GM12865 (cell line): ENCODE measurements at regions not wholly inside any gene's neighbourhood (a gene's known extent, or its start where the extent isn't known, plus 50 kb on each side); places are given as distances from the start of the nearest gene placed in this dataset.

Experiments used
- DNase-seq: peaks from one replicate; pipeline ENCODE4 v3.0.0; 2010; ENCODE audit warnings: low read depth
- H3K4me3 ChIP-seq: 2 replicates; pipeline ENCODE4 v1.5.1; 2011; ENCODE audit warnings: mild to moderate bottlenecking, low read depth, low read length, control low read depth
- TF ChIP-seq, protein P1 (sequence below): IDR thresholded peaks from 2 replicates; pipeline ENCODE4 v1.5.1; 2011; ENCODE audit warnings: low read length, control low read depth, low read depth, inconsistent platforms; ENCODE audit not compliant: insufficient read depth; ENCODE audit errors: missing control alignments

DNA sequence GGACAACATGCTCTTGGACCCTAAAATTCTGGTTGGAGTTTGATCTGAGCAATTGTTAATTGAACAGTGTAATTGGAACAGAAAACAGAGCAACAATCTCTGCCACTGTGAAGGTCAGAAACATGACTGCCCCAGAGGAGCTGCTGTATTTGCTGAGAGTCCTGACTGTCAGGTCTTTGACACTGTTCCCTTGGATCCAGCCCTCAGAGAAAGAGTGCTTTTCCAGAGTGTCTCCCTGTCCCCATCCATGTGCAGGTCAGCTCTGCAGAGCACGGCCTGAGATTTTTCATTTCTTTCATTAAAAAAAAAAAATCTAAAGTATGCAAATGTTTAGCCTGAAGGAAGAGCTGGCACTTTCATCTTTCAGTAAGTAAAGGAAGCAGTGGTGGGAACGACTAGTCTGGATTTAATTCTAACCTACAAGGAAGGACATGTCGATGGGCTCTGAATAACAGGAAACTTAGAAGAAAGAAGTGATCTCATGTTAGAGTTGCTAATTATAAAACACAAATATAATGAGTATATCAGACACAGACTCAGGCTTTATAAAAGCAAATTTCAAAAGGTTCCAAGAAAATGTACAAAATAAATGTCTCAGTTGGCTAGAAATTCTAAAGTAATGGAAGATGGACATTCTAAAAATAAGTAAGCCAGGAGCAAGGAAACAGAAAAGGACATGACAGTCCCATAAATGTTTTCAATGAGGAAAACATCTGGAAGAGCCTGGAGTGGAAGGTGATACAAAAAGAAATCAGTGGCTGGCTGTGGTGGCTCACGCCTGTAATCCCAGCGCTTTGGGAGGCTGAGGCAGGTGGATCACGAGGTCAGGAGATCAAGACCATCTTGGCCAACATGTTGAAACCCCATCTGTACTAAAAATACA, 876.5 kb downstream of the EPHA4 start:
- no peak for DNase-seq
- TF ChIP-seq, protein P1, sequence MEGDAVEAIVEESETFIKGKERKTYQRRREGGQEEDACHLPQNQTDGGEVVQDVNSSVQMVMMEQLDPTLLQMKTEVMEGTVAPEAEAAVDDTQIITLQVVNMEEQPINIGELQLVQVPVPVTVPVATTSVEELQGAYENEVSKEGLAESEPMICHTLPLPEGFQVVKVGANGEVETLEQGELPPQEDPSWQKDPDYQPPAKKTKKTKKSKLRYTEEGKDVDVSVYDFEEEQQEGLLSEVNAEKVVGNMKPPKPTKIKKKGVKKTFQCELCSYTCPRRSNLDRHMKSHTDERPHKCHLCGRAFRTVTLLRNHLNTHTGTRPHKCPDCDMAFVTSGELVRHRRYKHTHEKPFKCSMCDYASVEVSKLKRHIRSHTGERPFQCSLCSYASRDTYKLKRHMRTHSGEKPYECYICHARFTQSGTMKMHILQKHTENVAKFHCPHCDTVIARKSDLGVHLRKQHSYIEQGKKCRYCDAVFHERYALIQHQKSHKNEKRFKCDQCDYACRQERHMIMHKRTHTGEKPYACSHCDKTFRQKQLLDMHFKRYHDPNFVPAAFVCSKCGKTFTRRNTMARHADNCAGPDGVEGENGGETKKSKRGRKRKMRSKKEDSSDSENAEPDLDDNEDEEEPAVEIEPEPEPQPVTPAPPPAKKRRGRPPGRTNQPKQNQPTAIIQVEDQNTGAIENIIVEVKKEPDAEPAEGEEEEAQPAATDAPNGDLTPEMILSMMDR: no peak
- no peak overlapping the region for H3K4me3 ChIP-seq

DNA sequence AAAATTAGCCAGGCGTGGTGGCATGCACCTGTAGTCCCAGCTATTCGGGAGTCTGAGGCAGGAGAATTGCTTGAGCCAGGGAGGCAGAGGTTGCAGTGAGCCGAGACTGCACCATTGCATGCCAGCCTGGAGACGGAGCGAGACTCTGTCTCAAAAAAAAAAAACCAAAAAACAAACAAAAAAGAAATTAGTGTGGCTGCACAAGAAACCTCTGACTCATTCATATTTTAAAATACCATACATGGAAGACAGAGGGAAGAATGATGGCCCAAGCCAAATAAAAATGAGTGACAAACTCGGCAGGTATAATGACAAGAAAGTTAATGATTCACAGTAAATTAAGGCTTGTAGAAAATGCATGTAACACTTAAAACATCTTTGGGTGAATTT, 875.8 kb downstream of the EPHA4 start:
- DNase-seq: no peak
- TF ChIP-seq, protein P1: no peak
- no peak overlapping the region for H3K4me3 ChIP-seq

DNA sequence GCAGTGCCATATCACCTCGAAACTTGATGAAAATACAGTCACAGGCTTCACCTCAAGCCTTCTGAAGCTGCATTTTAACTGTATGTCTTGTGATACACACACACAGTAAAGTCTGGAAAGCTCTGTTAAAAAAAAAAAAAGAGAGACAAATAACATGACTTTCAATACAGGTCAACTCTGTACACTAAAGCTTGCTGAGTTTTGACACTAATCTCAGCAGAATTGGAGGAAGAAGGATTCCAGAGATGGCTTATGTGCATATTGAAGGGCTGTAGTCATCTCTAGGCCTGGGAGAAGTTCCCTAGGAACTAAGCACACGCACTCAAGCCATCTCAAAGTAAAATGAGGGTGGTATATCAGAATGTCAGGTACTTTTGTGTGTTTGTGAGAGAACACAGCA, 875.1 kb downstream of the EPHA4 start:
- no peak for DNase-seq
- H3K4me3 ChIP-seq: no peak overlapping the region
- TF ChIP-seq, protein P1: no peak

DNA sequence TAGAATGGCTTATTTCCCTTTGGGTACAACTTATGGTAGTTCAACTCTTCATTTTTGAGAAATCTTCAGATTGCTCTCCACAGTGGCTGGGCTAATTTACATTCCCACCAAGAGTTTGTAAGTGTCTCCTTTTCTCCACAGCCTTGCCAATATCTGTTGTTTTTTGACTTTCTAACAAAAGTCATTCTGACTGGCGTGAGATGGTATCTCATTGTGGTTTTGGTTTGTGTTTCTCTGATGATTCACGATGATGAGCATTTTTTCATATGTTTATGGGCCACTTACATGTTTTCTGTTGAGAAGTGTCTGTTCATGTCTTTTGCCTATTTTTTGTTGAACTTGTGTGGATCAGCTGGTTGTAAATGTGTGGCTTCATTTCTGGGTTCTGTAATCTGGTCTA, 871.0 kb downstream of the EPHA4 start:
- TF ChIP-seq, protein P1: no peak

DNA sequence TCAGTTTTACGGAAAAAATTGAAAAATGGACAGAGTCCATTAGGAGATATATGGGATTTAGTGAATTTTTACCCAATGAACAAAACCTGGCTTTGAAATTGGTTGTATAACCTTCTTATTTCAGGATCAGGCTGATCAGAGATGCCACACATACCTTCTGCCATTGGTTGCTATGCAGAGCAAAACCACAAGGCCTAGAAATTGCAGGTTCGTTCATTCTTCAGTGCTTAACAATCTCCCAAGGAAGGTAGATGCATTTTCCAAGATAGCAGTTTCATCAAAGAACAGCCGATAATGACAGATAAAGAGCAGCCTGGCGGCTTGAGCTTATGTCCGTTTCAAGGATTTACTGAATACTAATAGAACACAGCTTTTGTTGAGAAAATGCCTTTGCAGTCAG, 868.8 kb downstream of the EPHA4 start:
- H3K4me3 ChIP-seq: no peak overlapping the region

More for the DNA sequence above, 871.0 kb downstream of the EPHA4 start:
- DNase-seq: no peak
- no peak overlapping the region for H3K4me3 ChIP-seq

DNA sequence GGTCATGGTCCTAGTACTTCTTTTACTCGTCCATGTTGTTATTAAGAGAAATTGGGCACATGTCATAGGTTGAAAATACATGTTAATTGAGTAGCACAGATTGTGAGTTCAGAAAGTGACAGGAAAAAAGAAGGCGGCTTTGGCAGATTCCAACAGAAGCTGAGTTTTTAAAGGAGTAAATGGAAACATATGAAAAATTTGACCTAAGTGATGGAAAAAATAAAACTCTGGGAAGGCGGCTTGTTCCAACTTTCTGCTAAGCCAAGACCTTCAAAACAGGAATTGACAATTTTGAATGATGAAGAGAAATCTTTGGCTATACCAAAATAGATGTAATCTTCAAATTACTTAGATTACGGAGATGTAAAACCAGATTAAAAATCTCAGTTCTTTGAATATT, 868.0 kb downstream of the EPHA4 start:
- TF ChIP-seq, protein P1: no peak
- no peak for DNase-seq
- no peak overlapping the region for H3K4me3 ChIP-seq

More for the DNA sequence above, 868.8 kb downstream of the EPHA4 start:
- no peak for DNase-seq
- TF ChIP-seq, protein P1: no peak

DNA sequence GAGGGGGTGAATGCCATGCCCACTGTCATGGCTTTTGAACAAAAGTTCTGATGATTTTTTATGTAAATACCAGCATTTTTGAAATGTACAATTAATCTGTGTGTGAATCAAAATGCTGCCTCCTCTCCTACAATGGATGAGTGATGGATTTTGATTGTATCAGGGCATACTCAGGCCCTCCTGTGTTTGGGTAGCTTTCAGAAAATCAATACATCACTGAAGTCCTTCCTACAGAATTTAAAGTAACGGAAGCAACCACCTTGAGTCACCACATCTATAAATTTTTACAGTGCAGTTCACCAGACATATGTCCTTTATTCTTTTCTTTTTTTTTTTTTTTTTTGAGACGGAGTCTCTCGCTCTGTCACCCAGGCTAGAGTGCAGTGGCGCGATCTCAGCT, 867.3 kb downstream of the EPHA4 start:
- H3K4me3 ChIP-seq: no peak overlapping the region
- DNase-seq: no peak
- TF ChIP-seq, protein P1: no peak
